ENCODE measurements at regions not wholly inside any gene's neighbourhood (a gene's known extent, or its start where the extent isn't known, plus 50 kb on each side); places are given as distances from the start of the nearest gene placed in this dataset.

GRCh38 chr2:103506812-103507211 lies 745.0 kb downstream of the TMEM182 start (continued):
- TF ChIP-seq HNF4G (IDR thresholded peaks at IDR 0.05) (no peak), FOXA2 (IDR thresholded peaks at IDR 0.05) (no peak)

GRCh38 chr2:103512442-103512841 lies 750.6 kb downstream of the TMEM182 start:
- Histone ChIP-seq H3K27me3 (ENCODE audit: control insufficient read depth in 4 of 4, insufficient read depth in 4 of 4, low read length in 3 of 4) (no peaks in the 10 kb centered on the region), H3K36me3 (ENCODE audit: control insufficient read depth in 4 of 4, insufficient read depth in 3 of 4, low read depth in 1 of 4, low read length in 3 of 4) (no peaks in the 10 kb centered on the region), H3K4me1 (ENCODE audit: control insufficient read depth in 4 of 4, insufficient read depth in 4 of 4, low read length in 3 of 4) (no peaks in the 10 kb centered on the region), H3K4me3 (ENCODE audit: low read depth in 1 of 3, low read length in 3 of 3) (no peak overlapping the region), H3K9ac (ENCODE audit: low read depth in 1 of 2, low read length in 2 of 2) (no peak overlapping the region), H3K27ac (ENCODE audit: low read depth in 1 of 2, low read length in 2 of 2) (no peak overlapping the region), H3K9me3 (ENCODE audit: control insufficient read depth in 4 of 4, low read length in 3 of 4) (no peaks in the 10 kb centered on the region)
- no peak for TF ChIP-seq ZBTB33 (IDR thresholded peaks at IDR 0.05)
- TF ChIP-seq FOXA2 (IDR thresholded peaks at IDR 0.05): no peak
- no peak for DNase-seq (ENCODE audit: low spot score)

GRCh38 chr2:103520547-103520946 lies 758.7 kb downstream of the TMEM182 start:
- WGBS: 59% methylated on average over 1 of the region's 1 CpG
- no peak for DNase-seq (ENCODE audit: low spot score)
- H3K9me3 ChIP-seq (ENCODE audit: control insufficient read depth in 4 of 4, low read length in 3 of 4): no peaks in the 10 kb centered on the region
- H3K4me3 ChIP-seq (ENCODE audit: low read depth in 1 of 3, low read length in 3 of 3): no peak overlapping the region
- H3K4me1 ChIP-seq (ENCODE audit: control insufficient read depth in 4 of 4, insufficient read depth in 4 of 4, low read length in 3 of 4): no peaks in the 10 kb centered on the region
- H3K27me3 ChIP-seq (ENCODE audit: control insufficient read depth in 4 of 4, insufficient read depth in 4 of 4, low read length in 3 of 4): no peaks in the 10 kb centered on the region
- H3K36me3 ChIP-seq (ENCODE audit: control insufficient read depth in 4 of 4, insufficient read depth in 3 of 4, low read depth in 1 of 4, low read length in 3 of 4): no peaks in the 10 kb centered on the region
- no peak overlapping the region for H3K9ac ChIP-seq (ENCODE audit: low read depth in 1 of 2, low read length in 2 of 2)
- TF ChIP-seq EGR1 (IDR thresholded peaks at IDR 0.05; ENCODE audit: low read depth in 2 of 2): no peak
- TF ChIP-seq CTCF (IDR thresholded peaks at IDR 0.05; ENCODE audit: low read depth, low read length, missing input control): no peak
- no peak for TF ChIP-seq MAX (IDR thresholded peaks at IDR 0.05)
- H3K27ac ChIP-seq (ENCODE audit: low read depth in 1 of 2, low read length in 2 of 2): no peak overlapping the region

- Histone ChIP-seq H3K9ac (ENCODE audit: low read depth in 1 of 2, low read length in 2 of 2) (no peak overlapping the region), H3K27me3 (ENCODE audit: control insufficient read depth in 4 of 4, insufficient read depth in 4 of 4, low read length in 3 of 4) (no peaks in the 10 kb centered on the region), H3K36me3 (ENCODE audit: control insufficient read depth in 4 of 4, insufficient read depth in 3 of 4, low read depth in 1 of 4, low read length in 3 of 4) (peaks cover 0 to 2% (median 0%) of the 10 kb centered on the region in 4 donors), H3K4me3 (ENCODE audit: low read depth in 1 of 3, low read length in 3 of 3) (no peak overlapping the region), H3K9me3 (ENCODE audit: control insufficient read depth in 4 of 4, low read length in 3 of 4) (no peaks in the 10 kb centered on the region), H3K4me1 (ENCODE audit: control insufficient read depth in 4 of 4, insufficient read depth in 4 of 4, low read length in 3 of 4) (no peaks in the 10 kb centered on the region), H3K27ac (ENCODE audit: low read depth in 1 of 2, low read length in 2 of 2) (no peak overlapping the region)
- no peak for DNase-seq (ENCODE audit: low spot score)
- 71% methylated on average over 2 of the region's 2 CpGs for WGBS
- no peak for TF ChIP-seq TAF1 (conservative IDR thresholded peaks at IDR 0.05)
- no peak for TF ChIP-seq JUND (IDR thresholded peaks at IDR 0.05)
- TF ChIP-seq ATF3 (IDR thresholded peaks at IDR 0.05): no peak
- no peak for TF ChIP-seq REST (IDR thresholded peaks at IDR 0.05)
- TF ChIP-seq NR2F2 (IDR thresholded peaks at IDR 0.05): no peak
- TF ChIP-seq FOXA2 (IDR thresholded peaks at IDR 0.05): no peak
- TF ChIP-seq SP1 (IDR thresholded peaks at IDR 0.05): no peak
- TF ChIP-seq YY1 (IDR thresholded peaks at IDR 0.05): no peak
- TF ChIP-seq CTCF (IDR thresholded peaks at IDR 0.05; ENCODE audit: low read depth, low read length, missing input control): no peak
- TF ChIP-seq HNF4G (IDR thresholded peaks at IDR 0.05): no peak
- TF ChIP-seq ZBTB33 (IDR thresholded peaks at IDR 0.05): no peak
- TF ChIP-seq EGR1 (IDR thresholded peaks at IDR 0.05; ENCODE audit: low read depth in 2 of 2): no peak
These were observed 763.9 kb downstream of the TMEM182 start for GRCh38 chr2:103525756-103526155.
